Ishikawa (cell line): ENCODE measurements at regions not wholly inside any gene's neighbourhood (a gene's known extent, or its start where the extent isn't known, plus 50 kb on each side); places are given as distances from the start of the nearest gene placed in this dataset.

ENCODE experiments used
- CEBPB ChIP-seq: IDR thresholded peaks from 2 replicates; pipeline ENCODE4 v1.6.1; 2012
- CREB1 ChIP-seq: IDR thresholded peaks from 2 replicates; pipeline ENCODE4 v1.6.1; 2012; ENCODE audit warnings: low read depth
- EGR1 ChIP-seq: IDR thresholded peaks from 2 replicates; pipeline ENCODE4 v1.6.1; 2012
- EP300 ChIP-seq: IDR thresholded peaks from 2 replicates; pipeline ENCODE4 v1.6.1; 2012; ENCODE audit warnings: borderline replicate concordance
- FOXM1 ChIP-seq: IDR thresholded peaks from 2 replicates; pipeline ENCODE4 v1.6.1; 2012; ENCODE audit warnings: low read depth, borderline replicate concordance
- NFIC ChIP-seq: IDR thresholded peaks from 2 replicates; pipeline ENCODE4 v1.6.1; 2012
- RAD21 ChIP-seq: IDR thresholded peaks from 2 replicates; pipeline ENCODE4 v1.6.1; 2012; ENCODE audit warnings: low read depth
- TAF1 ChIP-seq: IDR thresholded peaks from 2 replicates; pipeline ENCODE4 v1.6.1; 2012; ENCODE audit warnings: low read depth, mild to moderate bottlenecking
- TCF12 ChIP-seq: IDR thresholded peaks from 2 replicates; pipeline ENCODE4 v1.6.1; 2012; ENCODE audit warnings: low read depth
- TEAD4 ChIP-seq: IDR thresholded peaks from 2 replicates; pipeline ENCODE4 v1.6.1; 2012
- YY1 ChIP-seq: IDR thresholded peaks from 2 replicates; pipeline ENCODE4 v1.6.1; 2012; ENCODE audit warnings: low read depth
- ZBTB7A ChIP-seq: IDR thresholded peaks from 2 replicates; pipeline ENCODE4 v1.6.1; 2012; ENCODE audit warnings: low read depth
- TF ChIP-seq, protein P1 (sequence below): IDR thresholded peaks from 2 replicates; pipeline ENCODE4 v1.6.1; 2012; ENCODE audit warnings: low read depth, mild to moderate bottlenecking
- TF ChIP-seq, protein P2 (sequence below): IDR thresholded peaks from 2 replicates; pipeline ENCODE4 v1.6.1; 2012
- TF ChIP-seq, protein P3 (sequence below): IDR thresholded peaks from 2 replicates; pipeline ENCODE4 v1.6.1; 2012

DNA sequence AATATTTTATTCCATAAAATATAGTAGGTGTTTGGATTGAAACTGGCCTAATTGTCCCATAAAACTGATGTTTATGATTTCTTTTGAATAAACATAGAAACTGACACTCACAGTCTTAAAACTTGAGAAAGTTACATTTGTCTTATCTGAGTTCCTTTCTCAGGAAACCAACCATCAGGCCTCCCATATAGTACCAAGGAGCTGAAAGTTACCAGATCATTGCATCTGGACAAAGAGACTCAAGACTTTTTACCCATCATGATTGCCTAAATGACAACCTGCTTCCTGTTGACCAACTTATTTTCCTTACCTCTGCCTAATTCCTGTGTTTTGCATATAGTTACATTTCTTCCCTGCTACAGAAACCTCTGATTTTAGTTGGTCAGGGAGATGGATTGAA lies 137.0 kb upstream of the XPO1 start:
- TF ChIP-seq ZBTB7A (no peak), CREB1 (no peak), TAF1 (no peak)

DNA sequence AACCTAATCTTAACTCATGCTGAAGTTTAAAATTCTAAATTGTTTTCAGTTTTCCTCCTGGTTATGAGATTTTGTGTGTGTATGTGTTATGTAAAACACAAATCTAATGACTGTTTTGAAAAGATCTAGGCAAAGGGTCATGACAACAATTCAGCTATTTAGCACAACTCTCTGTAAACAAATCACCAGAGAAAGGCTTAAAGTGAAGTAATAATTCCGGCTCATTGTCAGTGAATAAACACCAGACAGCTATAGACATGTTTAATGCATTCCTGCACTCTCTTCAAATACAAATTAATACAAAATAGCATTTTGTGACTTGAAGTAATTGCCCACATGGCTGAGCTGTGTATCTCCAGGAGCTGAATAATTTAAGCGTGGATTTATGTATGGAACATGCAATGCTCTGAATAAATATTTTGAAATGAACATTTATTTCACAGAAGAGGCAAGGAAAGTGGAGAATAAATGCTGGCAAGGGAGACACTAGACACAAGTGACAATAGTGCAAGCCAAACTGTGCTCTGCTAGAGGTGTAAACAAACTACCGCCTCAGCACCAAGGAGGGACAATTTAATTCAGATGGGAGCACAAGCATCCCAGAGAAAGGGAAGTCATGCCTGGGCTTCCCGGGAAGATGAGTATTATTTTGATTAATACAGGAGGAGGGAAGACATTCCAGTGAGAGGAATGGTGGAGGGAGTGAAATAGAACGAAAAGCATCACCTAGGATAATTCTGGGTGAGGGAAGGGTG lies 133.6 kb upstream of the XPO1 start:
- TF ChIP-seq EP300 (no peak), TCF12 (no peak), EGR1 (no peak), ZBTB7A (no peak), CEBPB (no peak), CREB1 (no peak), TEAD4 (no peak), FOXM1 (no peak), YY1 (no peak), TAF1 (no peak)
- TF ChIP-seq, protein P1, sequence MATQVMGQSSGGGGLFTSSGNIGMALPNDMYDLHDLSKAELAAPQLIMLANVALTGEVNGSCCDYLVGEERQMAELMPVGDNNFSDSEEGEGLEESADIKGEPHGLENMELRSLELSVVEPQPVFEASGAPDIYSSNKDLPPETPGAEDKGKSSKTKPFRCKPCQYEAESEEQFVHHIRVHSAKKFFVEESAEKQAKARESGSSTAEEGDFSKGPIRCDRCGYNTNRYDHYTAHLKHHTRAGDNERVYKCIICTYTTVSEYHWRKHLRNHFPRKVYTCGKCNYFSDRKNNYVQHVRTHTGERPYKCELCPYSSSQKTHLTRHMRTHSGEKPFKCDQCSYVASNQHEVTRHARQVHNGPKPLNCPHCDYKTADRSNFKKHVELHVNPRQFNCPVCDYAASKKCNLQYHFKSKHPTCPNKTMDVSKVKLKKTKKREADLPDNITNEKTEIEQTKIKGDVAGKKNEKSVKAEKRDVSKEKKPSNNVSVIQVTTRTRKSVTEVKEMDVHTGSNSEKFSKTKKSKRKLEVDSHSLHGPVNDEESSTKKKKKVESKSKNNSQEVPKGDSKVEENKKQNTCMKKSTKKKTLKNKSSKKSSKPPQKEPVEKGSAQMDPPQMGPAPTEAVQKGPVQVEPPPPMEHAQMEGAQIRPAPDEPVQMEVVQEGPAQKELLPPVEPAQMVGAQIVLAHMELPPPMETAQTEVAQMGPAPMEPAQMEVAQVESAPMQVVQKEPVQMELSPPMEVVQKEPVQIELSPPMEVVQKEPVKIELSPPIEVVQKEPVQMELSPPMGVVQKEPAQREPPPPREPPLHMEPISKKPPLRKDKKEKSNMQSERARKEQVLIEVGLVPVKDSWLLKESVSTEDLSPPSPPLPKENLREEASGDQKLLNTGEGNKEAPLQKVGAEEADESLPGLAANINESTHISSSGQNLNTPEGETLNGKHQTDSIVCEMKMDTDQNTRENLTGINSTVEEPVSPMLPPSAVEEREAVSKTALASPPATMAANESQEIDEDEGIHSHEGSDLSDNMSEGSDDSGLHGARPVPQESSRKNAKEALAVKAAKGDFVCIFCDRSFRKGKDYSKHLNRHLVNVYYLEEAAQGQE = no peak
- TF ChIP-seq, protein P2, sequence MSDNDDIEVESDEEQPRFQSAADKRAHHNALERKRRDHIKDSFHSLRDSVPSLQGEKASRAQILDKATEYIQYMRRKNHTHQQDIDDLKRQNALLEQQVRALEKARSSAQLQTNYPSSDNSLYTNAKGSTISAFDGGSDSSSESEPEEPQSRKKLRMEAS = no peak

DNA sequence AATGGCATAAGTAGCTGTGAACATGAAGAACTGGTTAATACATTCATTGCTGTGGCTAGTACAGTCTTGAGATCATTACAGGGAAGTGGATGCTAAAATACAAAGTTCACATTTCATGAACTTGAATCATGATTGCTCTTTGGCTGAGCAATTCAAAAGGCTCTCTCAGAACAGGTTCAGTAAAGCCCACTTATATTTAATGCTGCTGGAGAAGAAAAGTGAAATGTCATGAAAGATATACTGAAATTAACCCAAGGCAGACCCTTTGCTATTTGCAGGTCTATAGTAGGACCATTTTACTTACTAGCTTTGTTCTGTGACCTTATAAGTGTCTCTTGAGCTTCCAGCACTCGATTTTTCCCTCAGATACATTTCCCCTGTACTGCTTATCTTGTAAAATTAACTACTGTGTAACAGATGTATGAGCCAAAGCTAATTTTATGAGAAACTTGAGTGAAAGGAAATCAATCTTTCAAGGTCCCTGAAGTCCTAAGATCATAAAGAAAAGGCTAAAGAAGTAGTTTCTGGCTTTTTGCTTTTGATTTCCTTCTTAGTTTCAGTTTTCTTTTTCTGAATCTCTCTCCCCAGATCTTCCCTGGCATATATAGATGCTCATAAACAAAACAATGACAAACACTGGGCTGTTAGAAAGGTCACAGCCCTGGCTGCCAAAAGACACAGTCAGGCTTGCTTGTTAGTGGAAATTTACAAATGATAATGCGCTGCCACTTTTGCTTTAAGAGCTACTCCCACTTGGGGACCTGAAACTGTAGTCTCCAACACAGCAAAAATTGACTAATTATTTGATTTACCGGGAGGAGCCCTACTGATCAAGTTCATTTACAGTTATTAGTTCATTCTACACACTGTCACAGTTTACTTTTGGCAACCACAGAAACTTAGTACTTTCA lies 132.7 kb upstream of the XPO1 start:
- no peak for TF ChIP-seq YY1
- TF ChIP-seq, protein P2 = no peak
- no peak for TF ChIP-seq TCF12
- no peak for TF ChIP-seq TAF1
- TF ChIP-seq, protein P1 = no peak
- no peak for TF ChIP-seq EGR1
- TF ChIP-seq CREB1 = no peak

DNA sequence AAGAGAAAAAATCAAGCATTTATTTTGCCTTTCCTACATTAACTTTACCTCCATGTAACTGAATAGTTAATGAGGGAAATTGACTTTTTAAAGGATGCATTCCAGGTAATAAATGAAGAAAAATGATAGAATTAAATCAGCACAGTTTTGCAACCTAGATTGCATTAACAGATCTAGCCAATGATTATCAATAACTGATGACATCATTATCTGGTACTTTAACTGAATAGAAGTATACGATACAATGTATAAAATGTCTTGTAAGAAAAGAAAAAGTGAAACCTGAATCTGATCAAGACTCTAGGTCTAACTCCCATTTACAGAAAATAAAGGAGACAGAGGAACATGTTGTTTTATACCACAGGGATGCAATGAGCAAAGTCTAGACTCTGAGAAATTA lies 126.0 kb upstream of the XPO1 start:
- no peak for TF ChIP-seq RAD21
- no peak for TF ChIP-seq TEAD4
- TF ChIP-seq YY1 = no peak
- no peak for TF ChIP-seq FOXM1
- no peak for TF ChIP-seq NFIC
- TF ChIP-seq TCF12 = no peak
- no peak for TF ChIP-seq EGR1
- TF ChIP-seq, protein P2 = no peak
- TF ChIP-seq, protein P1 = no peak
- TF ChIP-seq, protein P3, sequence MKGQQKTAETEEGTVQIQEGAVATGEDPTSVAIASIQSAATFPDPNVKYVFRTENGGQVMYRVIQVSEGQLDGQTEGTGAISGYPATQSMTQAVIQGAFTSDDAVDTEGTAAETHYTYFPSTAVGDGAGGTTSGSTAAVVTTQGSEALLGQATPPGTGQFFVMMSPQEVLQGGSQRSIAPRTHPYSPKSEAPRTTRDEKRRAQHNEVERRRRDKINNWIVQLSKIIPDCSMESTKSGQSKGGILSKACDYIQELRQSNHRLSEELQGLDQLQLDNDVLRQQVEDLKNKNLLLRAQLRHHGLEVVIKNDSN = no peak
- no peak for TF ChIP-seq EP300
- TF ChIP-seq CREB1 = no peak
- TF ChIP-seq CEBPB = no peak
- TF ChIP-seq ZBTB7A = no peak
